Activated CD4-positive, CD25-positive, alpha-beta regulatory T cell treated with anti-CD3 and anti-CD28 coated beads, Interleukin-2, amount 50 U/mL, for 24 hours (primary cell): ENCODE measurements at regions not wholly inside any gene's neighbourhood (a gene's known extent, or its start where the extent isn't known, plus 50 kb on each side); places are given as distances from the start of the nearest gene placed in this dataset.
"Not testable (repeated sequence)": the region's sequence is repeated elsewhere in the genome, so short reads cannot be mapped to it uniquely, and the experiment has no call there.

Source experiments
- ATAC-seq, 2 donors: fragments of 150-1000 bp; cut with Tn5 transposase; one replicate each; pipeline ENCODE4 v1.10.0; 2021; ENCODE audit warnings: mild to moderate bottlenecking in 1 of 2, moderate library complexity in 1 of 2

DNA sequence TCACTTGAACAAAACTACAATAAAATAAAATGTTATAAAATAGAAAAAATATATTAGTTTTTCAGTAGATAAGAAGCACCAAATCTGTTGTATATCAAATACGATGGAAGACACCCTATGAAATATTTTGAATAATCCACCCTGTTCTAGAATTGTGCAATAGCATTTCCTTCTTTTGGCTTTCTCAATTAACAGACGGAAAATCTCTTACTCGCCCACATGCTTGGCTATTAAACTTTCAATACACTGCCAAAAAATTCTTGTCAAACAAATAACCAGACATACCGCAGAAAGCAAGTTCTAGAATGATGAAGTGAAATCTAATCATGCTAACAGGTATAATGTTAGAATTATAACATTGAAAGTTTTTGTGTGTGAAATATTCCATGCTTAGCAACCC is 671.6 kb upstream of the SLIT2 start:
- ATAC-seq, result no peak

DNA sequence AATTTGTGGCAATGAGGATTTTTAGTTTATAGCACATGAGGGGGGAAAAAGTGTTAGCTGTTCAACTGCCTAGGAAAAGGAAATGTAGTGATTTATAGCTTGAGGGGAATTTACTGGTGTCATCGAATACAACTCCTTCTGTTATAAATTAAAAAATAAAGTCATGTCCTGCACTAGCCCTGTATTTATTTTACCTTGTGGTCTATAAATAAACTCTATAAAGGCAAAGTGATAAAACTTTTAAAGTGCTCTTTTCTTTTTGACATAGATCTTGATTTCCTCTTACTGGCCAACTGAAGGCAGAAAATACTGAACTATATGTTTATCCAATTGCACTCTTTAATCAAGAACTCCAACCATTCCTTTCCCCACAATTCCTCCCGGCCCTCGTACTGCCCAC is 672.1 kb upstream of the SLIT2 start:
- no peak for ATAC-seq

DNA sequence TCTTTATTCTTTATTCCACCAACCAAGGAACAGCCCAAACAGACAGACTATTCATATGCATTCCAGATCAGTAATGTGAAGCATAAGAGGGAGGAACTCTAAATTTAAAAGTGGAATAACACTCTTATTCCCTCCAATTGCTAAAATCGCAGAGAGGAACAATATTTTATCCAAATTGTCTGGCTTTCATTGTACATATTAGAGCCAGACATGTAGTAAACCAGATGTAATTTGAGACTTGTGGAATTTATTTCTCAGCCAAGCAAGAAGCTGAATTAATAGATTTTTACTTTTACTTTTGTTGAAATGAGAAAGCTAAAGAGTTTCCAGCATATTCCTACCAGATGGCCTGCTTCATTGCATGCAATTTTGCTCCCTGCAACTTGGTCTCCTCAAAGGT is 674.6 kb upstream of the SLIT2 start:
- no peak for ATAC-seq

DNA sequence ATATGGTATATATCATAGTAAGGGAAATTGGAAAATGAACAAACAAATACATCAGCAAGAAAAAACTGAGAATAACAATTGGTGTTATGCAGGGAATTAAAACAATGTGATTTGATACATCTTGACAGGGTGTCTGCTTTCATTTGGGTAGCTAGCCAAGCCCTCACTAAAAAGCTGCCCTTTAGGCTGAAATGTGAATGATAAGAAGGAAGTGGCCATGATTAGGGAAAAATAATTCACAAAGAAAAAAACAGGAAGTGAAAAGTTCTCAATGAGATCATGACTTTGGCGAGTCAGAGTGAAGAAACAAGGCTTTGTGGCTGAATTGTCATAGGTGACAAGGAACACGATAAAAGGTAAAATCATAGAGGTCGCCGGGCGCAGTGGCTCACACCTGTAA is 675.8 kb upstream of the SLIT2 start:
- no peak for ATAC-seq

DNA sequence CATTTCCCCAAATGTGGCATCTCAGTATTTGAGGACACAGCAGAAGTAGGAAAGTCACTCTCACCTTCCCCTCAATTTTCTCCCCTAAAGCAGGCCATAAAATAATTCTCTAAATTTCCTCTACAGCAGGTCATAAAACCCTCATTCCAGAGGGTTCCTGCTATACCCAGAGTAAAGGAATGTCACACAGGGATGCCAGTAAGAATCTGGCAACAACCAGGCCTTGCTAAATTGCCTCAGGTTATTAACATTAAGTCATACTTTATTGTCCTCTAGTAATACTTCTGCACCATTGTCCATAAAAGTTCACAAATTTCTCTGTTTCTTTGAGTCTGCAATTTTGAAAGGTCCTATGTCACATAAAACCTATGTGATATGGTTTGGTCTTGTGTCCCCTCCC is 685.7 kb upstream of the SLIT2 start:
- ATAC-seq, result no peak

DNA sequence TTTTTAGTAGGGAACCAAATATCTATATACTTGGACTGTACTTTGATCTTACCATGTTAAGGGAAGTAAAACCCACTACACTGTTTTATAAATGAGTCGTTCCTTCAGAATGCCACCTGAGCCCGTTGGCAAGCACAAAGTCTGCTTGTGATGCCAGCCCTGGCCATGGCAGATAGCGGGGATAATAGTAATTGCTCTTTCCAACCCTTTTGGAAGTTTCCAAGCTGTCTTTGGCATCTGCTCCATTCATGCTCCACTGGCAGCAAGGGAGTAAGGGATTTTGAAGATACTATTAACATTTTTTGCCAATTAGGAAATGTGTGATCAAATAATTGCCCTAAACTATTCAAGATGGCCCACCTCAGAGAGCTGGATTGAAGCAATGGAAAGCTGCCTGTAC is 689.2 kb upstream of the SLIT2 start:
- ATAC-seq, result no peak

DNA sequence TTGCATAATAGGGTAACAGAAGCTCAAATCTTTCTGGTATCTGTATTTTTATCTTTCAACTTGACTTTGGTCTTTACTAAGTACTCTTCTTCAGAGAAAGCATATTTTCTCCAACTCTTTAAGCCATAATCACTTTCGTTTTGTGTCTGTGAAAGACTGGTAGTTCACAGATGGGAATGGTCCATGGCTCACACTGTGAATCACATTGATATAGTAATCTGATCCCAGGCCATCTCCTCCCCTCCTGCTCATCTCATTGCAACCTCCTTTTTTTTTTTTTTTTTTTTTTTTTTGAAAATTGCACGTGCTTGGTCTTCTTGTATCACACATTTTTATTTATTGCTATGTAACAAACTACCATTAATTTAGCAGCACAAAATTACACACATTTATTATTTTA is 694.5 kb upstream of the SLIT2 start:
- no peak for ATAC-seq

DNA sequence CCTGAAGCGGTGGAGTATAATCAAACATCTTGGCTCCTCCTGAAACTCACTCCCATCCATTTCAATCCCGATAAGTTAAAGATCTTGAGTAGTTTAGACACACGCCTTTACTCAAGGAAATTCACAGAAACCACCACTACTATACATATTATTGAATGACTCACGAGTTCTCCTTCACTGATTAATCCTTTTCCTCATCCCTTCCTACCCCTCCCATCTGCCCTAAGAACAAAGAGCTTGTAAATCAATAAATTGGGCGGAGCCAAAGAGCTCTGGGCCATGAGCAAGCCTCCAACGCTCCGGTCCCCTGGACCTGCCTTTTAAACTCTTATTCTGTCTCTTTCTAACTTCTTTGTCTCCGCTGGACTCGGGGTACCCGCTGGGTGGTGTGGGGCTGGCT is 695.4 kb upstream of the SLIT2 start:
- ATAC-seq, result not testable (repeated sequence)

DNA sequence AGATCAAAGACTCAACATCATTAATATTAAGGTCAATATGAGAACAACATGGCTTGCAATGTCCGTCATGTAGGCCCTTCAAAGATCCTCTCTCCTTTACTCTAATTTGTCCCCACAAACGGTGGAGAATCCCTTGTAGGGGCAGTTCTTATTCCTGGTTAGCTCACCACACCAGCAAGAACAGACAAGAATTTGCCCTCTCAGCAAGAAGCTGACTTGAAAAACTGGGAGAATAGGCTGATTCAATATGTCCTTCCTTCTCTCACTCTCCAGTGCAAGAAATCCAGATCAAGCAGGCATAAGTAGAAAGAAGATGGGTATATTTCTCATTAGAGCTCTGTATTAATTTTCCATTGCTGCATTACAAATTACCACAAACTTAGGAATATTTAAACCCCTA is 704.2 kb upstream of the SLIT2 start:
- ATAC-seq, result no peak

DNA sequence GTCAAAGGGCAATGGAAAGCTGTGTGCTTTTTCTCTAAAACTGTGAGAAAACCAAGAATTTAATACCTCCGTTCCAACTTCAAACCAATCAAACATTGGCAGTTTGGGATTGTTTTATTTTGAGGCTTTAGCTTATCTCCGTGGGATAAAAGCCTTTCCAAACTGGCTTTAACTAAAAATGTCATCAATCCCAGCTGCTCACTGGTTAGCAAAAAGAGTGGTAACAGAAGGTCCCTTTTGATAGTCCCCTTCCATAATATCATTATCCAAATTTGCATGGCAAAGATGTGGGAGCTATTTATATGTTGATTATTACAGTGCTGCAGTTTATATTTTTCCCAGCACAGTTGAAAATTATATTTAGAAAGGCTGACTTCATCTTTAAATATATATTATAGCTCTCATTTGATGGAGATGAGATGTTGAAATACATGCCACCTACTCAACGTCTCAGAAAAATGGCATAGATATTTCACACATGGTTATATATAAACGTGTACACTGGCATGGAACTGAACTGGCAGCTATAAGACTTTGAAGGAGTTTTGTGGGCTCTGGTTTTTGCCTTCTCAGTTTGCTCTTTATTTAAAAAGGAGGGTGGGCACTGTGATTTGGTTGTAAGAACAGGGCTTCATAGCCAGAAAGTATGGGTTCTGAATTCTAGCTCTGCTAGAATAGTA is 707.1 kb upstream of the SLIT2 start:
- ATAC-seq, result no peak

DNA sequence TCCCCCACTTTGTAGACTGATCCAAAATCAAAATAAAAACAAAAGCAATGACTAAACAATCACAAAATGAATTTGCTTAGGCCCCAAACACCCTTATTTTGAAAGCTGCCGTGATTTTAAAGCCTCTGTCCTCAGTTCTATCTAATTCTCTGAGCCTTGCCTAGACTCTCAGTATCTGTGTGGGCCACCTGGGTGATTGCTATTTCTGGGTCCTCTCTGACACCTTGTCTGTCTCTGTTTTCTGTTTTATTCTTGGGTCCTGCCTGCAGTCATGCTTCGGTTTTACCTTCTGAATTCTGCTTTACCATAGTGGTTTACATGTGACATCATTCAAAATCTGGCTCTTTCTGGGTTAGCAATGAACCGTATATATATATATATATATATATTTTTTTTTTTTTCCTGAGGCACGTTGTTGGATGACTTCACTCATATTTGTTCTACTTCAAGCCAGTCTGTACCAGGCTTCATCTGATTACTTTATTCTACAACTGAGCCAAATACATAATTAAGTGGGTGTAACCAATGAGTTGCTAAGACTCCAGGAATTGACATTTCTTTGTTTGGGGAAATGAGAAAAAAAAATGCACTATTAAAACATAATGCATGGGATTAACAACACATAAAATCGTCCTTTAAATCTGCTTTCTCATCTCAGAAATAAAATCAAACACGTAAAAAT is 710.7 kb upstream of the SLIT2 start:
- ATAC-seq, result no peak

DNA sequence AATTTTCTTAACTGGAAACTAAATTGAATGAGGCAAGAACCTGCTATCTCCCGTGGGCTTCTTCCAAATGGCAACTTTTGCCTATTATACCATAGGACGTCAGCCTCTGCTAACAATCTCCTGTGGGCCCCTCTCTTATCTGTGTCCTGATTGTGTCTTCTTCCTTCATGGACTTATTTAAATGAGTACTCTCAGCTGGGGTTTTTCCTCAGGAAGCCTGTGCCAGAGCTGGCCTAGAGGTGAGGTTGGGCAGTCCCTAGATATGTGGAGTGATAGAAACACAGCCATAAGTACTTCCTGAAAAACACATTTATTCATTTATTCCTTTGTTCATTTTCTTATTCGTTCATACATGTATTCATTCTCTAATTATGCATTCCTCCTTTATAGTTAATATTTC is 712.5 kb upstream of the SLIT2 start:
- ATAC-seq, result no peak

DNA sequence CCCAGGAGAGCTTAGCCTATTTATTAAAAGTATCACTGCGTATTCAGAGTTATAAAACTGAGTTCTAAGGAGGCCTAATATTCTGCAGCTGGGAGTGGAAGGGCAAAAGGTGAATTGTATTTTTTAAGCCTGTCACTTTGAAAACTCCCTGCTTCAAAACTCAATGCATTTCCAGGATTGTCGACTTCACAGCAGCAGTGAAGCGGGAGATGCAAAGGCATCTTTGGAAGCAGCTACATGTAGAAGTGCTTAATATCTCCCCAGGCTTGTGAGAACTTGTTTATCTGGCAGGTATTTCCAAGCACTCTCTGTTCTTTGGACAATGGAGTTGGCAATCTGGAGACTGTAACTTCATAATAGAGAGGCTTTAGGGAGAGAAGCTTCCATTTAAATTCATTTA is 717.5 kb upstream of the SLIT2 start:
- no peak for ATAC-seq

DNA sequence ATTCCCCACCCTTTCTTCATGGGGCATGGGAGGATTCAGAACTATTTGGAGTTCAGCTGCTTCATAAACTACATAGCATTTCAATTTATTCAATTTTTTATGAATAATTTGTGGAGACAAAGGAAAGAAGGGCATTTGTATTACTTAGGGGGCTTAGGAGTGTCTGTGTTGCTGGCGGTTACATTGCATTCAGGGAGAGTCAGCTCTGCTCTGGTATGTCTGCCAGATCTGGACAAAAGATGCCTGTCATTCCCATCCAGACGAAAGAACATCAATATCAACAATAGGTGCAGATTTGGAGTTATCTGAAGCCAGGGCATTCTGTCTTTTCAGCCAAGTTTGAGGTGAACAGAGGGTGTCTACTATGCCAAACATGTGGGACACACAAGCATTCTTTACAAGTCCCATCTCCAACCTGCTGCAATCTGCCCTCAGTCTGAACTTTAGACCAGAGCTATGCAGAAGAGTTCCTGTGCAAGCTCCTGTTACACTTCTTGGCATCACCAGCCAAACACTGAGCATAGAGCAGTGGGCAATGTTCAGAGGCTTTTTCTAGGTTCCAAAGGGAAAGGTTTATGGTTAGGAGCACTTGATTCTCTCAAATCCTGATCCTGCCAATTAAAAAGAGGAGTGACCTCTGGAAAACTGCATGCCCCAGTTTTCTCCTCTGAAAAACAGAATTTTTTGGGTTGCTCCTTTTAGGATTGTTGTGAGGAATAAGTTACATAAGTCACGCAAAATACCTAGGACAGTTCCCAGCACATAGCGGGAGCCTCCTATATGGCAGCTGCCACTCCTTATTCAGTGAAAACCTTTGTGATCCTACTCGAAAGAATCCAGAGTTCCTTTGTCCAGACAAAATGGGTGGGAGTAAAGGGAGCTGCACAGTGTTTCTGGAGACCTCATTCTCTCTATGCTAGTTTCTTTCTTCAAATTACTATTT is 719.5 kb upstream of the SLIT2 start:
- ATAC-seq, result no peak

DNA sequence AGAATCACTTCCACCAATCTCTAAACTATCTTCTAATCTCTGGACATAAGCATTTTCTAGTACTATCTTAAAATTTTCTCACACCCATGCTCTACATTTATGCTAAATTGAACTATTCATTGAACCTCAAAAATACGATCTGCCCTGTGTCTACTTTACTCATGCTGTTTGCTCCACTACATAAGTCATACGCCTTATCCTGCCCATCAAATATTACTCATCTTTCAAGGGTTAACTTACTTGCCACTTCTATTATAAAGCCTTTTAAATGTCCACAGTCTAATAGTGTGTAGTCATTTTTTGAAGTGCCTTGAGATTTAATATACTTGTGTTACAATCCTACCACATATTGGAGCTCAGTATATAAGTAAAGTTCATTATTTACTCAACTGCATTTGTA is 727.7 kb upstream of the SLIT2 start:
- ATAC-seq, result no peak

DNA sequence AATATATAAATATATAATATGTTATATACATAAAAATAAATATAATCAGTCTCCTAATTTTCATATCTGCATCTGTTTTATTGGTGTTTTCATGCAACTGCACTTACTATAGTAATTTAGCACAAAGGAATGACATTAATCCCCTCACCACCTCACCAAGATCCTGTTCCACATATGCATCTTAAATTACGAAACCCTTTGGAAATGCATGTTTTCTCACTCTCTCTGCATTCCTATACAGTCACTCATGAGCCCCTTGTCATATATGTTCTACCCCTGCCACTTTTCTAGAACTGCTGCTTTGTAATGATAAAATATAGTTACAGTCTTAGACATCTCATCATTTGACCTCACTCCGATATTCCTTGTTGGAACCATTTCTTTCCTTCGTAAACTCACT is 728.7 kb upstream of the SLIT2 start:
- no peak for ATAC-seq

DNA sequence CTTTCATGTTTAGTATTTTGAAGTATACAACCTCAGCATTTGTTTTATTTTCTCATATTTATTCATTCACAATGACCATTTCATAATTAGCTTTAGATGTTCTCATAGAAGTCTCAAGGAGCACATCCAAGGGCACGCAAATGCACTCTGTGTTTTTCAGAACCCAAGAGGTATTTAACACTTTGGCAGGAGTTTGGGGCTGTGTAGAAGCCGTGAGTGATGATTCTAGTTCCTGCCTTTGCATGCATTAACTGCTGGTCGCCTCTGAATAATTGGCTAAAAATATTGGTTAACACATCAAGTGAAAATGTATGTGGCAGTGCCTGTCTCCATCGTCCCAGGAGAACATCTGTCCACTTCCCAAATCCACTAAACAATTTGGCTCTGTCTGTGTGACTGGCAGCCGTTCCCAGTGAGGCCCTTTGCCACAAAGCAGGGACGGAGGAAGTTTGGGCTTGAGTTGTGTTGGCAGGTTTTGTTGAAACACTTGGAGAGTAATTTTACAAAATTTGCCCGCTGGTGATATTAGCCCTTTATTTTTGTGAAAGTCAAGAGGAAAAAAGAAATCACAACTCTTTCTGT is 730.7 kb upstream of the SLIT2 start:
- no peak for ATAC-seq

DNA sequence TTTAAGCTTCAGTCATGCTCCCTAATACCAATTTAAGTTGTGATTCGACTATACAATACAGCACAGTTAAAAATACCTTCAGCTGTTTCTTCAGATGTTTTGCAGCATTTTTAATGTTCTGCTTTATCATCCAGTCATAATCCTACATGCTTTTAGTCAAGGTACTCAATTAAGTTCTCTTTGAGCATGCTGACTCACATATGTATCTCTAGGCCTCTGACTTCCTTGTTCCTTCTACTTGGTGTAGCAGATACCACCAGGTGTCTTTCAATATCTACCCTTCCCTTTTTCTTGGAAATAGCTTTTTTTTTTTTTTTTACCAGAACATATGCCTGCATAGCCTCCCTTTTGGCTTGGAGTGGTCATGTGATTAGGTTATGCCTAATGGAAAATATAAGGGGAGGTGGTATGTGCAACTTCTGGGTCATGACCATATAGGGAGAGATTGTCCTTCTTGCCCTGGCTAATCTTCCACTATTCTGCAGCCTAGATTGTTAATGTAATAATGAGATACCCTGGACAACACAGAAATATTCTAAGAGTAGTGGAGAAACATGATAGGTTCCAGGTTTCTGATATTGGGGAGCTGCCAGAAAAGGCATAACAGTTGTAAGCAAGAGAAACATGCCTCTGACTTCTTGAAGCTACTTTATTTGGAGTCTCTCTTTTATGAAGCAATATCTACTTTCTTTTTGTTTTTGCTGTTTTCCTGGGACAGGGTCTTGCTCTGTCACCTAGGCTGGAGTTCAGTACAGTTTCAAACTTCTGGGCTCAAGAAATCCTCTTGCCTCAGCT is 737.2 kb upstream of the SLIT2 start:
- ATAC-seq, result no peak

DNA sequence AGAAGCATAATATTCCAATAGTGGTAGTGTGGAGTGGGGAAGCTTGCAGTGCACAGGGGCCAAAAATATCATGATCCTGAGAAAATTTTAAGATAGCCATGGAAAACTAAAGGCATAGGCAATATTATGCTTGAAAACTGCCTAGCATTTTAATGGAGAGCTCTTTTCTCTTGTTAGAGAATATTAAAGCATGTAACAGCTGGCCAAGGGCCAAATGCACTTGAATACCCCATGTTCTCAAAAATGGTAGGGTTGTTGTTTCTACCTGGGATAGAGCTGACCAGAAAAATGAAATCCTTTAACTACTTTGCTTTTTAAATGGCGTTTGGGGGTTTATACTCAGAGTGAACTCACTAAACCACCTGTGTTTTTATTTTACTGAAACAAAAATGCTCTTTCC is 739.6 kb upstream of the SLIT2 start:
- no peak for ATAC-seq

DNA sequence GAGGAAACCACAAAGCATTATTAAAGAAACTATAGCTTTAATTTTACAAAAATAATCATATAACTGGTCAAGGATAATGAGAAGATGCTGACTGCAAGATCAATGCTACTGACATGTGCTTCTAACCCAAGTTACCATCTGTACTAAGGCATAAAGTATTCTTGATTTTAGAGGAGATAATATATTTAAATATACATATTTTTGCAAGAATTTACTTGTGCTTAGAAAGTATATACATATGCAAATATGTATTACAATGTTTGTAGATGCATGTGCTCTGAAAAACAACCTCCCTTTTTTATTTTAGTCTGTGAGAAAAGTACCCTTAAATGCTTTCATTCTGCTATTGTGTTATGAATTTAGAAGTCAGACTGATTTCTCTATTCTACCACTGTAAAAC is 740.7 kb upstream of the SLIT2 start:
- no peak for ATAC-seq

DNA sequence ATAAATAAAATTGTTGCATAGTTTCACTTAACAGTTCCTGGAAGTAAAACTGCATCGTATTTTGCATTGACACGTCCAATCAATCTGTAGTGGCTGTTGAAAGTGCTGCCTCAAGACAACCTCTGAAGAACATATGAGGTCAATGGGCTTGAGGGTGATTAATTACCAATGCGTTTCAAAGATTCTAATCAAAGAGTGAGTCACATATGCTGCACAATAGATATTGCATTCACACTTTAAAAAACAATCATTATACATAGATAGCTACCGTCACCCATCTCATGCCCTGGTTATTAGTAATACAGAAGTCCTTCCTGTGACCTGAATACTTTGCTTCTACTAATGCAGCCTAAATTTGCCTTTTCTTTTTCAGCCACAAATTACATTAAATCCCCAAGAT is 743.3 kb upstream of the SLIT2 start:
- ATAC-seq, result no peak

DNA sequence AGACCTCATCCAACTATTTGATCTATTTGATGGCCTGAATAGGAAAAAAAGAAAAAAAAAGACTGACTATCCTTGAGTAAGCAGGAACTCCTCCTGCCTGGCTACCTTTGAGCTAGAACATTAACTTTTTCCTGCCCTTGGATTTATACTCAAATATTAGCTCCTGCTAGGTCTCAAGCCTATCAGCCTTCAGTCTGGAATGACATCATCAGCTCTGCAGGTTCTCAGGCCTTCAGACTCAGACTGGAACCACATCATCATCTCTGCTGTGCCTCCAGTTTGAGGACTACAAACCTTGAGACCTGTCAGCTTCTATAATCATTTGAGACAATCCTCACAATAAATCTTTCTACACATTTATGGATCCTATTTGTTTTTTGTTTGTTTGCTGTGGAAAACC is 754.0 kb upstream of the SLIT2 start:
- no peak for ATAC-seq

DNA sequence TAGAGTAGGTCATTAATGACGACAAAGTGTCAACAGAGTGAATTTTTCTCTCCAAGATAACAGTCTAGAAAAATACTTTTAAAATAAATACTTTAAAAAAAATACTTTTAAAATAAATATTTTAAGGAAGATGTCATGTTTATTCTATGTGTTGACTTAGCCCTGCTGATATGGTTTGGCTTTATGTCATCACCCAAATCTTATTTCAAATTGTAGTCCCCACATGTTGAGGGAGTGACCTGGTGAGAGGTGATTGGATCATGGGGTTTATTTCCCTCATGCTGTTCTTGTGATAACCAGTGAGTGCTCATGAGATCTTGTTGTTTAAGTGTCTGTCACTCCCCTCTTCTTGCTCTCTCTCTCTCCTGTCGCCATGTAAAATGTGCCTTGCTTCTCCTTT is 754.9 kb upstream of the SLIT2 start:
- ATAC-seq, result no peak
